MCF 10A (cell line): ENCODE measurements at regions not wholly inside any gene's neighbourhood (a gene's known extent, or its start where the extent isn't known, plus 50 kb on each side); places are given as distances from the start of the nearest gene placed in this dataset.

ENCODE experiments used
- BruUV-seq: library from RNA; stranded (reverse); fragments of 400-500 nt; replicated peaks from 2 replicates; lab custom pipeline; 2021; lab: Mats Ljungman, UMichigan
- CTCF ChIA-PET: fragments of 300-600 bp; sonication (Branson Sonifier 250); formaldehyde crosslinking; extraction: SDS; loops from one replicate; lab custom pipeline; 2021; ENCODE audit warnings: antibody characterized with exemption, inconsistent platforms; lab: Yijun Ruan, JAX
- POLR2A ChIA-PET: fragments of 300-600, 350-650 bp; sonication (Branson Sonifier 250); formaldehyde crosslinking; extraction: SDS; loops from one replicate; lab custom pipeline; 2020; ENCODE audit warnings: antibody characterized with exemption, inconsistent platforms; lab: Yijun Ruan, JAX
- DNase-seq: peaks from one replicate; pipeline ENCODE4 v3.0.0-alpha.2; 2018; ENCODE audit not compliant: unreplicated experiment
- H3K27ac Mint-ChIP-seq: one replicate; pipeline ENCODE4 v1.8.0; 2022; ENCODE audit warnings: mild to moderate bottlenecking, low read depth, mixed read lengths; ENCODE audit not compliant: unreplicated experiment
- H3K27me3 Mint-ChIP-seq: one replicate; pipeline ENCODE4 v1.8.0; 2022; ENCODE audit warnings: mixed read lengths; ENCODE audit not compliant: insufficient read depth, unreplicated experiment
- H3K36me3 Mint-ChIP-seq: one replicate; pipeline ENCODE4 v1.8.0; 2022; ENCODE audit warnings: mild to moderate bottlenecking, moderate library complexity, mixed read lengths; ENCODE audit not compliant: insufficient read depth, unreplicated experiment
- H3K4me1 Mint-ChIP-seq: one replicate; pipeline ENCODE4 v1.8.0; 2022; ENCODE audit warnings: mixed read lengths; ENCODE audit not compliant: insufficient read depth, unreplicated experiment
- H3K4me3 Mint-ChIP-seq: one replicate; pipeline ENCODE4 v1.8.0; 2022; ENCODE audit warnings: mild to moderate bottlenecking, moderate library complexity, mixed read lengths; ENCODE audit not compliant: unreplicated experiment
- H3K9me3 Mint-ChIP-seq: one replicate; pipeline ENCODE4 v1.8.0; 2022; ENCODE audit warnings: mixed read lengths; ENCODE audit not compliant: unreplicated experiment
- CTCF ChIP-seq: fragments of 200-600 bp; IDR thresholded peaks from one replicate; pipeline ENCODE4 v1.8.0; 2022; ENCODE audit warnings: antibody characterized with exemption, mild to moderate bottlenecking; ENCODE audit not compliant: unreplicated experiment
- intact Hi-C: fragments of 100-400 bp; cut with micrococcal nuclease; formaldehyde crosslinking; loops from 2 replicates; pipeline ENCODE4 v1.14.1; 2022

- ChIA-PET CTCF (no interaction called here), POLR2A (no interaction called here)
- TF ChIP-seq CTCF: no peak
- H3K36me3 Mint-ChIP-seq: no peaks in the 10 kb centered on the region
- DNase-seq: no peak
- H3K9me3 Mint-ChIP-seq: no peaks in the 10 kb centered on the region
- H3K27ac Mint-ChIP-seq: no peak overlapping the region
- H3K4me1 Mint-ChIP-seq: peaks cover 6% of the 10 kb centered on the region
- H3K27me3 Mint-ChIP-seq: peaks cover 60% of the 10 kb centered on the region
- intact Hi-C loops: no loop called here
- no peak overlapping the region for H3K4me3 Mint-ChIP-seq
- no TSS peak for BruUV-seq
Observed at GRCh38 chr10:111762114-111762513, 421.5 kb downstream of the GPAM start.

GRCh38 chr10:111765216-111765615 lies 418.3 kb downstream of the GPAM start:
- BruUV-seq: no TSS peak
- CTCF ChIA-PET: interaction anchor here (1.1 kb wide), 1 partner anchor 8 kb away, joined by 3 read pairs; no protein-coding TSS in a partner anchor
- Mint-ChIP-seq H3K36me3 (no peaks in the 10 kb centered on the region), H3K9me3 (no peaks in the 10 kb centered on the region), H3K27me3 (peaks cover 73% of the 10 kb centered on the region), H3K4me3 (no peak overlapping the region), H3K4me1 (peaks cover 6% of the 10 kb centered on the region), H3K27ac (no peak overlapping the region)
- POLR2A ChIA-PET: no interaction called here
- no peak for TF ChIP-seq CTCF
- intact Hi-C loops: no loop called here
- DNase-seq: no peak

DNA sequence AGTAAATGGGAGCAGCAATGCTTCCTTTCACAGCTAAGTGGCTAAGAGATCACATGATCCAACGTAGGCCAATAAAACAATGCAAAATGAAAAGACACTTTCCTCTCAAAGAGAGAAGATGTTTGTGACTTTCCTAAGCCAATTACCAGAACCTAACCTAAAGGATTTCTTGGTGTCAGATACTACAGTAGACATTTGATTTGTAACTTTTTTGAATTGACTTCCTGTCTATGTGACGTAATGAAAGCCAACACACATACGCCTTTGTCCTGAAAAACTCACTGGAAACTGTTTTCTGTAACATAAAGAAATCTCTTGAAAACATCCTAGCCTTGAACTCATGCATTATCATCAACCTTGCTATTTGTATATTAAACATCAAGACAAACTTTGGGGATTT lies 417.1 kb downstream of the GPAM start:
- Mint-ChIP-seq H3K9me3 (no peaks in the 10 kb centered on the region), H3K4me3 (no peak overlapping the region), H3K27me3 (peaks cover 74% of the 10 kb centered on the region), H3K4me1 (peaks cover 6% of the 10 kb centered on the region), H3K27ac (no peak overlapping the region), H3K36me3 (no peaks in the 10 kb centered on the region)
- ChIA-PET CTCF (no interaction called here), POLR2A (no interaction called here)
- intact Hi-C loops: no loop called here
- no peak for TF ChIP-seq CTCF
- DNase-seq: no peak
- no TSS peak for BruUV-seq

DNA sequence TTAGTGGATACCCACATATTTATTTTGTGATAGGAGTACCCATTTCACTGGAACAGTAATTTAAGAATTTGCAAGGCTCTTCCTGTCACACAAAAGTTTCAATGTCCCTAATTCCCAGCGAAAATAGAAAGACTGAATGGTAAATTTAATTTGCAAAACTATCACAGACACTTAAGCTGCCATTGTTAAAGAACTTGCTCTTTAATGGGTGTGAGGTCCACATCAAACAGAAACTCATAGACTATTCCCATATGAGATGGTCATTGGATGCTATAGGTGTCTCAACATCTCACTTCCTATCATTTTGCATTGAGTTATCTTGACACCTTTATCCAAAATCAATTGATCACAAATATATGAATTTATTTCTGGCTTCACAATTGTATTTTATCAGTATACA lies 415.9 kb downstream of the GPAM start:
- Mint-ChIP-seq H3K27me3 (peaks cover 74% of the 10 kb centered on the region), H3K9me3 (no peaks in the 10 kb centered on the region), H3K4me1 (peaks cover 6% of the 10 kb centered on the region), H3K4me3 (no peak overlapping the region), H3K36me3 (no peaks in the 10 kb centered on the region), H3K27ac (no peak overlapping the region)
- TF ChIP-seq CTCF: no peak
- POLR2A ChIA-PET: no interaction called here
- CTCF ChIA-PET: no interaction called here
- BruUV-seq: no TSS peak
- no peak for DNase-seq
- intact Hi-C loops: no loop called here
